Suprapubic skin (tissue), 4 donors: ENCODE measurements at regions not wholly inside any gene's neighbourhood (a gene's known extent, or its start where the extent isn't known, plus 50 kb on each side); places are given as distances from the start of the nearest gene placed in this dataset.

ENCODE experiments used
- EP300 ChIP-seq: sonication (generic); formaldehyde crosslinking; IDR thresholded peaks from one replicate; pipeline ENCODE4 v1.6.1; 2017; ENCODE audit warnings: antibody characterized with exemption
- POLR2A ChIP-seq, 2 donors: fragments of 450-650 bp; IDR thresholded peaks; one replicate each; pipeline ENCODE4 v1.6.1; 2017; ENCODE audit warnings: antibody characterized with exemption in 2 of 2, mild to moderate bottlenecking in 2 of 2, moderate library complexity in 2 of 2
- POLR2AphosphoS5 ChIP-seq, 3 donors: sonication (generic); formaldehyde crosslinking; IDR thresholded peaks; one replicate each; pipeline ENCODE4 v1.6.1; 2017; ENCODE audit warnings: antibody characterized with exemption in 3 of 3
- TF ChIP-seq, protein P1 (sequence below), 2 donors: fragments of 200-600 bp in 1 of 2; fragments of 450-650 bp in 1 of 2; sonication (generic) in 1 of 2; IDR thresholded peaks; one replicate each; pipeline ENCODE4 v1.5.1; 2016 to 2019; ENCODE audit warnings: antibody characterized with exemption in 2 of 2, mild to moderate bottlenecking in 1 of 2, moderate library complexity in 1 of 2

DNA sequence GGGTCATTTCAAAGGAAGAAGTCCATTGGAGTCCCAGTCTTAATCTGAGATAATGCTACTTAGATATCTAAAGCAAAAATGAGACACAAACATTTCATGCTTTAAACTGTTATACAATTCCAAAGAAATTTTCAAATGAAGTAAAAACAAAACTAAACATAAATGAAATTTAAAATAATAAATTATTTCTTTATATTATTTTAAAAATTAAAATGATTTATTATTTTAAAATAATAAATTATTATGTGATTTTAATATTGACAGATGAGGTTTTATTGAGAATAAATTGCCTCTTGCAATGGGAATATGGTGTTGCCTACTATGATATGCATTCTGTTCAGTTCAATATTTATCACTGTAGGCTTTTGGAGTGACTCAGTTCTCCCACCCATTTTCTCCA lies 93.7 kb upstream of the BACH2 start:
- TF ChIP-seq, protein P1, sequence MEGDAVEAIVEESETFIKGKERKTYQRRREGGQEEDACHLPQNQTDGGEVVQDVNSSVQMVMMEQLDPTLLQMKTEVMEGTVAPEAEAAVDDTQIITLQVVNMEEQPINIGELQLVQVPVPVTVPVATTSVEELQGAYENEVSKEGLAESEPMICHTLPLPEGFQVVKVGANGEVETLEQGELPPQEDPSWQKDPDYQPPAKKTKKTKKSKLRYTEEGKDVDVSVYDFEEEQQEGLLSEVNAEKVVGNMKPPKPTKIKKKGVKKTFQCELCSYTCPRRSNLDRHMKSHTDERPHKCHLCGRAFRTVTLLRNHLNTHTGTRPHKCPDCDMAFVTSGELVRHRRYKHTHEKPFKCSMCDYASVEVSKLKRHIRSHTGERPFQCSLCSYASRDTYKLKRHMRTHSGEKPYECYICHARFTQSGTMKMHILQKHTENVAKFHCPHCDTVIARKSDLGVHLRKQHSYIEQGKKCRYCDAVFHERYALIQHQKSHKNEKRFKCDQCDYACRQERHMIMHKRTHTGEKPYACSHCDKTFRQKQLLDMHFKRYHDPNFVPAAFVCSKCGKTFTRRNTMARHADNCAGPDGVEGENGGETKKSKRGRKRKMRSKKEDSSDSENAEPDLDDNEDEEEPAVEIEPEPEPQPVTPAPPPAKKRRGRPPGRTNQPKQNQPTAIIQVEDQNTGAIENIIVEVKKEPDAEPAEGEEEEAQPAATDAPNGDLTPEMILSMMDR (IDR thresholded peaks at IDR 0.05): no peak
- TF ChIP-seq POLR2A (IDR thresholded peaks at IDR 0.05) (no peak), EP300 (no peak), POLR2AphosphoS5 (IDR thresholded peaks at IDR 0.05) (no peak)
